Neural crest cell (in vitro differentiated cells): ENCODE measurements at regions not wholly inside any gene's neighbourhood (a gene's known extent, or its start where the extent isn't known, plus 50 kb on each side); places are given as distances from the start of the nearest gene placed in this dataset.

ENCODE experiments used
- DNase-seq: peaks from one replicate; pipeline ENCODE4 v3.0.0; 2021; ENCODE audit warnings: low read depth, mixed read lengths, low spot score
- H3K27ac Mint-ChIP-seq: one replicate; pipeline ENCODE4 v1.8.0; 2021; ENCODE audit warnings: mild to moderate bottlenecking, mixed read lengths; ENCODE audit not compliant: unreplicated experiment
- H3K27me3 Mint-ChIP-seq: 2 replicates; pipeline ENCODE4 v1.8.0; 2021; ENCODE audit warnings: low read depth, mild to moderate bottlenecking, mixed read lengths
- H3K36me3 Mint-ChIP-seq: 2 replicates; pipeline ENCODE4 v1.8.0; 2021; ENCODE audit warnings: low read depth, mild to moderate bottlenecking, mixed read lengths
- H3K4me1 Mint-ChIP-seq: 2 replicates; pipeline ENCODE4 v1.8.0; 2021; ENCODE audit warnings: mixed read lengths
- H3K4me3 Mint-ChIP-seq: one replicate; pipeline ENCODE4 v1.8.0; 2021; ENCODE audit warnings: mild to moderate bottlenecking, mixed read lengths
- H3K9me3 Mint-ChIP-seq: 2 replicates; pipeline ENCODE4 v1.8.0; 2021; ENCODE audit warnings: mixed read lengths
- TF ChIP-seq, protein P1 (sequence below): fragments of 200-600 bp; sonication (generic); conservative IDR thresholded peaks from 2 replicates; pipeline ENCODE4 v1.5.0; 2021; ENCODE audit warnings: antibody characterized with exemption, mild to moderate bottlenecking

DNA sequence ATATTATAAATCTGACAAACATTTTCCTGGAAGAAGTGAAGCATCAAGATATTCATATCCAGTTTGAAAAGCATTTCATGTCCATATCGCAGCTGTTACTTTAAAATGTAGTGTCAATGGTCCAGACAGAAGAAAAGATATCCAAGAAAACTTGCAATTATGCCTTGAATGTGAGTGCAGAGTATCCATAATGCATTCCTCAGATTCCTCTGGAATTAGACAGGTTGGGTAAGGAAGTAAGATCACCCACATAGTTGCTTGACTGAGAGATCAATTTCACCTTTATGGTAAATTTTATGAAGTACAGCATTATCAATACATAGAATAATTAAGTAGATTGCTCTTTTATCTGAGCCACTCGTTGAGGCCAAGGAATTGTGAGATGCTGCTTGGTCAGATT lies 327.0 kb upstream of the SLITRK5 start:
- TF ChIP-seq, protein P1, sequence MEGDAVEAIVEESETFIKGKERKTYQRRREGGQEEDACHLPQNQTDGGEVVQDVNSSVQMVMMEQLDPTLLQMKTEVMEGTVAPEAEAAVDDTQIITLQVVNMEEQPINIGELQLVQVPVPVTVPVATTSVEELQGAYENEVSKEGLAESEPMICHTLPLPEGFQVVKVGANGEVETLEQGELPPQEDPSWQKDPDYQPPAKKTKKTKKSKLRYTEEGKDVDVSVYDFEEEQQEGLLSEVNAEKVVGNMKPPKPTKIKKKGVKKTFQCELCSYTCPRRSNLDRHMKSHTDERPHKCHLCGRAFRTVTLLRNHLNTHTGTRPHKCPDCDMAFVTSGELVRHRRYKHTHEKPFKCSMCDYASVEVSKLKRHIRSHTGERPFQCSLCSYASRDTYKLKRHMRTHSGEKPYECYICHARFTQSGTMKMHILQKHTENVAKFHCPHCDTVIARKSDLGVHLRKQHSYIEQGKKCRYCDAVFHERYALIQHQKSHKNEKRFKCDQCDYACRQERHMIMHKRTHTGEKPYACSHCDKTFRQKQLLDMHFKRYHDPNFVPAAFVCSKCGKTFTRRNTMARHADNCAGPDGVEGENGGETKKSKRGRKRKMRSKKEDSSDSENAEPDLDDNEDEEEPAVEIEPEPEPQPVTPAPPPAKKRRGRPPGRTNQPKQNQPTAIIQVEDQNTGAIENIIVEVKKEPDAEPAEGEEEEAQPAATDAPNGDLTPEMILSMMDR, result no peak
- no peak overlapping the region for H3K27ac Mint-ChIP-seq

DNA sequence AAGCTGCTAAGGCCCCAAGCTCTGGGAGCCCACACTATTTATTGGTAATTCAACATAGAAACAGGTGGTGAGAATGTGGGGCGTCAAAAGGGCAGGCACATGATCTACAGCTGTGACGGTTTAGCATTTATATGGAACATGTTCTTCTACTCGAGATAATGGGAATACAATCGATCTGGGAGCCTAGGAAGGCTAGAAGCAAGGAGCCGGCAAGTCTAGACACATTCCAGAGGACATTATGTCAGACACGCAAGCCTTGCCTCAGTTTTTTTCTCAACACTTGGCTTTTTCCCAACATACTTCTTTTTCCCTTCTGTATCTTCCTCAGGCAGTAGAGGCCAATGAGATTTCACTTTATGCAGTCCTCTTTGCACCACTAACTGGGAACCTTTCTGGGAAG lies 315.7 kb upstream of the SLITRK5 start:
- no peaks in the 10 kb centered on the region for H3K4me1 Mint-ChIP-seq
- no peaks in the 10 kb centered on the region for H3K36me3 Mint-ChIP-seq
- H3K9me3 Mint-ChIP-seq, result peaks cover 4% of the 10 kb centered on the region
- TF ChIP-seq, protein P1, result no peak
- DNase-seq, result no peak
- H3K4me3 Mint-ChIP-seq, result no peak overlapping the region
- H3K27ac Mint-ChIP-seq, result no peak overlapping the region
- no peaks in the 10 kb centered on the region for H3K27me3 Mint-ChIP-seq

More for the DNA sequence above, 327.0 kb upstream of the SLITRK5 start:
- Mint-ChIP-seq H3K27me3 (no peaks in the 10 kb centered on the region), H3K9me3 (peaks cover 3% of the 10 kb centered on the region), H3K36me3 (no peaks in the 10 kb centered on the region), H3K4me1 (no peaks in the 10 kb centered on the region), H3K4me3 (no peak overlapping the region)
- DNase-seq, result no peak

DNA sequence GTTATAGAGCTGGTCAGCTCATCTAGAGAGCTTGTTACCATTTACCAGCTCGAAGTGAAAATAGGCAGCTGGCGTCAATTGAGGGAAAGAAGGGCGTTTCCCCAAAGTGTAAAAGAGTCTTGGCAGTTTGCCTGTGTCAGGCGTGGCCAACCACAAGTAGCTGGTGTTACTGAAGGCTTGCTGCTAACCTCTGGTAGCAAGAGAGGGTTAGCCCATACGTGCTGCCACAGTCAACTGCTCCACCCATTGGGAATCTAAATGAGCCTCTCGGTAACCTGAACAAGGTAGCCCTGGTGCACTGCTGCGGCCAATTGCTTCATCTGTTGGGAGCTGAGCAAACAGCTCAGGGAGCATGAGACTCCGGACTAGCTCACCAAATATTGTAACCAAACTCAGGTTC lies 314.9 kb upstream of the SLITRK5 start:
- no peak overlapping the region for H3K4me3 Mint-ChIP-seq
- H3K4me1 Mint-ChIP-seq, result no peaks in the 10 kb centered on the region
- H3K36me3 Mint-ChIP-seq, result no peaks in the 10 kb centered on the region
- no peak for DNase-seq
- peaks cover 4% of the 10 kb centered on the region for H3K9me3 Mint-ChIP-seq
- TF ChIP-seq, protein P1, result no peak
- no peak overlapping the region for H3K27ac Mint-ChIP-seq
- no peaks in the 10 kb centered on the region for H3K27me3 Mint-ChIP-seq

DNA sequence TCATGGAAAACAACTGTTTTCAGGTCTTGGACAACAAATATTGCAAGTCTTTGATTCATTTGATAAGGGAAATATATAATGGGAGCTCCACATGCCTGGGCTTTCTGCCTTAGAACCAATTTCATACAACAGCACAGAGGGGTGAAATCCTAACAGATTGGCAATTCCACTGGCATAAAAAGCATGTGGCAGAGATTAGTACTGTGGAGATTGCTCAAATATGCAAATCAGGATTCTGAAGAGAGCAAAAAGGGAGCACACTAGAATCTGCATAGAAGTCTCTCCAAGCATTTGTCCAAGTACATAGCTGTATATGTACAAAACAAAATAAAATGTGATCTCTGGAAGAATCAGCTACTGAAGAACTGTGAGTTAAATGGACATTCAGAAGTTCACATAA lies 312.9 kb upstream of the SLITRK5 start:
- H3K27ac Mint-ChIP-seq, result no peak overlapping the region
- H3K4me1 Mint-ChIP-seq, result no peaks in the 10 kb centered on the region
- H3K36me3 Mint-ChIP-seq, result no peaks in the 10 kb centered on the region
- TF ChIP-seq, protein P1, result no peak
- no peaks in the 10 kb centered on the region for H3K27me3 Mint-ChIP-seq
- H3K4me3 Mint-ChIP-seq, result no peak overlapping the region
- peaks cover 4% of the 10 kb centered on the region for H3K9me3 Mint-ChIP-seq
- no peak for DNase-seq

DNA sequence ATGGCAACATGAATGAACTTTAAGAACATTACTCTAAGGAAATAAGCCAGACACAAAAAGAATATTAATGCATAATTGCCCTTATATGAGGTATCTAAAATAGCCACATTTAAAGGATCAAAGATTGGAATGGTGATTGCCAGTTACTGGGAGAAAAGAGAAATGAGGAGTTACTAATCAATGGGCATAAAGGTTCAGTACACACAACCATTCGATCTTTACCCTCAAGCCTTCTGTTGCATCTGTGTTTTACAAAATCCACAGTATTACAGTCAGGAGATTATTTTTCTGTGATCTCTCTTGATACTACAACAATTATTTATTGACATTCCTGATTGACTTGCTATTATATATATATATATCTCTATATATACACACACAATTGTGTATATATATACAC lies 310.0 kb upstream of the SLITRK5 start:
- H3K27me3 Mint-ChIP-seq, result no peaks in the 10 kb centered on the region
- no peaks in the 10 kb centered on the region for H3K36me3 Mint-ChIP-seq
- H3K4me3 Mint-ChIP-seq, result no peak overlapping the region
- DNase-seq, result no peak
- no peak overlapping the region for H3K27ac Mint-ChIP-seq
- H3K9me3 Mint-ChIP-seq, result peaks cover 6% of the 10 kb centered on the region
- TF ChIP-seq, protein P1, result no peak
- no peaks in the 10 kb centered on the region for H3K4me1 Mint-ChIP-seq

DNA sequence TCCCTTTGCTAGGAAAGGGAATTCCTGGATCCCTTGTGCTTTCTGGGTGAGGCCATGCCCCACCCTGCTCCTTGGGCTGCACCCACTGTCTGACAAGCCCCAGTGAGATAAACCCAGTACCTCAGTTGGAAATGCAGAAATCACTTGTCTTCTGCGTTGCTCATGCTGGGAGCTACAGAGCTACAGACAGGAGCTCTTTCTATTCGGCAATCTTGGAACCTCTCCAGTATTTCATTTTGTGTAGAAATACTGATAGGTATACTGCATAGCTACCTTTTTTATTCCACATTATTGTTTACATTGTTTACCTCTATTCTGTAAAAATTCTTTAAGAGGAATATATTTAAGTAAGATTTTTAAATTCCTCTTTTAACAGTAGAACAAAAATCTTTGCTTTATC lies 302.5 kb upstream of the SLITRK5 start:
- Mint-ChIP-seq H3K4me3 (no peak overlapping the region), H3K27ac (no peak overlapping the region), H3K9me3 (peaks cover 8% of the 10 kb centered on the region), H3K27me3 (no peaks in the 10 kb centered on the region), H3K4me1 (no peaks in the 10 kb centered on the region), H3K36me3 (no peaks in the 10 kb centered on the region)
- no peak for DNase-seq
- TF ChIP-seq, protein P1, result no peak
